ENCODE measurements at regions not wholly inside any gene's neighbourhood (a gene's known extent, or its start where the extent isn't known, plus 50 kb on each side); places are given as distances from the start of the nearest gene placed in this dataset.

DNA sequence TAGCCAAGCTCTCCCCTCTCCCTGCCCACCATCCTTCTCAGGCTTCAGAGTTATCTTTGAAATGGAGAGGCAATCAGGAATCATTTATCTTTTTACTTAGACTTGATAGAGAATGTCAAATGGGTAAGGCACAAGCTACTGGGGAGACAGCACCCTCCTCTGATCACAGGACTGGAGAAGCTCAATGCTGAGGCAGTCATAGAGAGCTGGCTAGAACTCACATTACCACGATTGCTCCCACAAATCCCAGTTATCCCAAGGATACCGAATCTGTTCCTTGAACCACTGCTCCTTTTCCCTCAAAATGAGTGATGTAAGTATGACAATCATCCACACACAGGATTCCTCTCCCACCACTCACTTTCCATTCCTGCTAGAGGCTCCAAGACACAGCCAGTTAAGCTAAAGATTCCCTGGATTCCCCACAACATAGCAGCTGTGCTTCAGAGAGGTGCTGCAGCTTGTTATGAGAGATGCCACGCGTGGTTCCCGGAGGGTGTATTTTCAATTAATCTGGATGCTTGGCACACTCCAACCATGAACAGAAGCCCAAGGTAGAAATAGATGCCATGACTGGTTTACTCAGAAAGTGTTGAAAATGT, 96.2 kb upstream of the VGLL2 start:
- DNase-seq, result no peak

DNA sequence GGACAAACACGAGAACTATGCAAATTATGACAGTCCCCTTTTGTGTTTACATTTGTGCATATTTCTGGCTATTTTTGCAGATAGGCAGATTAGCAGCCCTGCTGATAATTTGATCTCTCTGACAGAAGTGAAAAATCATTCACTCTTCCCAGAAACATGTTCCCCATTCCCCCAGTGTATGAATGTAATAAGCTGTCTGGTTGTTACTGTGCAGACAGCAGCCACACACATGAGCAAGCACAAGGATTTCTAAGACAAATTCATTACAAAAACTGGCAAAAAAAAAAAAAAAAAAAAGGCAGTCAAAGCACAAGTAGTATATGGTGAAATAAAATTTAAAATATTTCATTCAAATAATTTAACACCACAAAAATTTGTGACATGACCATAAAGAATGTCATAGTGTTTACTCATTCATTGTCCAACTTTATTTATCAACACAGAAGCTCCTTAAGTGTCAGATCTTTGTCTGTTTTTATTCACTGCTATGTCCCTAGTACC, 95.5 kb upstream of the VGLL2 start:
- no peak for DNase-seq

DNA sequence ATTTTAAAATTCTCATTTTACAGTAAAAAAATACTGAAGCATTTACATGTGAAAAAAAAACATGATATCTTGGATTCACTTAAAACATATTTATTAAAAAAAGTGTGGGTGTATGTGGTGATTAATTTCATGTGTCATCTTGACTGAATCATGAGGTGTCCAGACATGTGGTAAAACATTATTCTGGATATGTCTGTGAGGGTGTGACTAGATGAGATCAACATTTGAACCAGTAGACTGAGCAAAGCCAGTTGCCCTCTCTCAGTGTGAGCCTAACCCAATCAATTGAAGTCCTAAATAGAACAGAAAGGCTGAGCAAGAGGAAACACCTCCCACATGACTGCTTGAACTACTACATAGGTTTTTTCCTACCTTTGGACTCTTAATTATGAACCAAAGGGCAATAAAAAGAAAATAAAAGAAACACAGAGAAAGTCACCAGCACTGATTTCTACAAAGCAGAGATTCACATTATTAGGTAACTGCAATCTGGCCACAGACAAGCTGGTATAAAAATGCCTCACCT, 90.5 kb upstream of the VGLL2 start:
- DNase-seq, result no peak

DNA sequence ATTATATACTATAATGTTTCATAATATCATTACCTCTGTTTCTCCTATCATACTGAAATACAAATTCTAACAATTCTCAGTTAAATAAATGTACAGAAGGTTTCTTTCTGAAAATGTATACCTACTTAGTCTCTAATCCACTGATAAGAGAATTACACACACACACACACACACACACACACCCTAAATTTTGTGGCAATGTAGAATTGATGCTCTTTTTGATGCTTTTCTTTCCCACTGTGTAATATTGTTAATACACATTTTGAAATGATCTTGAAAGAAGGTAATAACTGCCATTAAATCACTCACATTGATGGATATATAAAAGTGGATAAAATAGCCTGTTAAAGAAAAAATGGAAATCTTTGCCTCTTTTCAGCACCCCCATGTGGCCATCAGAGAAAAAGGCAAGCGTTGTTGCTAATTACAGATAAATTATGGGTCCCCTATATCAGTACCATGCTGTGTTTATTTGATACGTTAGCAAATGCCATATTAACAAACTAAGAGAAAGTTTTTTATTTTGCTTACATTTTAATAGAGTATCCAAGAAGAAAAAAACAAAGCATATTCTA, 76.6 kb upstream of the VGLL2 start:
- DNase-seq, result peak; percentile 57 to 61

DNA sequence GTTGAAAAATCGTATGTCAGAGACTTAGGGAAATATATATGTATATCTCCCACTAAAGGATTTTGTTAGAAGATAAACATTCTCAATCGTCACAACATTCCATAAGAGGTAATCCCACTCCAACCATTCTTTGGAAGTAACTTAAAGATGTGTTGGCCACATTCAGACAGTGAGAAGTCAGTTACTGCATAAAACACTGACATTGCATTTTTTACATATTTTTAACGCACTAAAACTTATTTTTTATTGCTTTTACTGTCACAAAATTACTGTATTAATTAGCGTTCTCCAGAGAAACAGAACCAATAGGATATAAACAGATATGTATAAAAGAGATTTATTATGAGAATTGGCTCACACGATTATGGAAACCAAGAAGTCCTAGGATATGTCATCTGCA, 74.3 kb upstream of the VGLL2 start:
- no peak for DNase-seq

DNA sequence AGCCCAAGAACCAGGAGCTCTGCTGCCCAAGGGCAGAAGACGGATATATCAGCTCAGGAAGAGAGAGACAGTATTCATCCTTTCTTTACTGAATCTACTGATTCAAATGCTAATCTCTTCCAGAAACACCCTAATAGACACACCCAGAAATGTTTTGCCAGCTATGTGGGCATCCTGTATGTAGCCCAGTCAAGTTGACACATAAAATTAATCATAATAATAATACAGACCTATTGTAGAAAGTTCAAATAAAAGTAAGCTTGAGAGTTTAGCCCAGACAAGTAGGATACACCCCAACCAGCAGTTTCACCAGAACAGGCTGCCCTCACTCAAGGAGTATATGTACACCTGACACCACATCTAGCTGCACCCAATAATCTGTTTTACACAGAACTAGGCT, 73.9 kb upstream of the VGLL2 start:
- DNase-seq, result no peak

DNA sequence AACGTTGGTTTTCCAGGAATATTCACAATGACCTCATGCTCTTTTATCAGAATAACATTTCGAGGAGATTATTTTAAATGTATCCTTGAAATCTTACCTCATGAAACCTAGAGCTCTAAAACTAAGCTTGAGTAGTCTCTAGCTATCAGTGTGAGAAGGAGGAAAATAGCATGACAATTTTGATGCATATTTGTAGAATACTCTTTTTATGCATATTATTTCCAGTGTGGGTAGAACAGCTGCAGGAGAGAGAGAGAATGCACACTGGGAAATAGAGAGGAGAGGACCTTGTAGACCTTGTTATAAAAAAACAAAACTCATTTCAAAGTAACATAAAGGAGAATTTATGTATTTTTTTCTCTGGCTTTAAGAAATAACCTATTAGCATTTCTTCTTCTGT, 71.1 kb upstream of the VGLL2 start:
- DNase-seq, result no peak

DNA sequence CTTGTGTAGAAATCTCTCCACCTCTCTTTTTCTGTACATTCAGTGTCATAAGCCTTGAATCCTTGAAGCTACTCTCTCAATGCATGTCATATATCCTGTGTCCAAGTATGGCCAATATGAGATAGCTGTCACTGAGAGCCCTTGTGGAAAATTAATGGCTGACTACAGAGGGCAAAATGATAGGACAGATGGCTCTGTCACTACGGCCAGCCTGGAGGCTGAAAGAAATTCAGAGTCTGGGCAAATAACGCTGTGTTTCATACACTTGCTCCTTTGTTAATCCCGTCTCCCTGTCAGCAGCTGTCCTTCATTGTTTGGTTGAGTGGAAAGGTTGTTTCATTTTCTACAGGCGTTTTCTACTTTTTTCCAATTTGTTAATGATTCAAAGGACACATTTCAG, 70.4 kb upstream of the VGLL2 start:
- DNase-seq, result no peak

DNA sequence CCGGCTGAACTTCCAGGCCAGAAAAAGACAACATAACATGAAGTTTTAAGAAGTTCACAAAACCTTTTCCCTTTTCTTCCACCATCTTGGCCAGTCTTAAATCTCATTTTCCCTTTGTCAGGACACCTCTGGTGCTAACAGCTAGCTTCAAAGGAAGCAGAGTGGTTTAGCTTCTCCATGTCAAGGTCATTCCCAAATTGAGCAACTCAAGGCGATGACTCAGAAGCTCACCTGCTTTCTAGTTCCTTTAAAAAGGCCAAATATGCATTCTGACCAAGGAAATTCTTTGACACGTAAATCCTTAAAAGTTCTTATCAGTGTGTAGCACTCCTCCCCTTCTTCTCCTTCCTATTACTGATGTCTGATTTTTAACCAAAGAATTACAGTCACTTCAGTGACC, 69.6 kb upstream of the VGLL2 start:
- DNase-seq, result no peak

DNA sequence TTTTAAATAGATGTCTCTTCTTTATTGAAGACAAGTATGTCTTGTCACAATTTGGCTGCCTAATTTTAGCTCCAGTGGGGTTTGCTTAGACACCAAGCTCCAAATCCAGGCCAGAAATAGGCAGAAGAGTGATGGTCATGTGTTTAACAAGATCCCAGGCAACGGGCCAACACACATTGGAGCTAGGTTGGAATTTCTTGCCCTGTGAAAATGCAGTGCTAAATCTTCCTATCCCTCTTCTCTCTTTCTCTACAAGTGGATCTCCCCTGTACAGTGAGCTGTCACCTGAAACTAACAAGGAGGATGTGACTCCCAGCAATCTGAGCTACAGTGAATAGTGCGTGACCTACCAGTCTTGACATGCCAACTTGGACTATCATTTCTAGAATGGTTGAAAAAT, 65.3 kb upstream of the VGLL2 start:
- DNase-seq, result no peak

DNA sequence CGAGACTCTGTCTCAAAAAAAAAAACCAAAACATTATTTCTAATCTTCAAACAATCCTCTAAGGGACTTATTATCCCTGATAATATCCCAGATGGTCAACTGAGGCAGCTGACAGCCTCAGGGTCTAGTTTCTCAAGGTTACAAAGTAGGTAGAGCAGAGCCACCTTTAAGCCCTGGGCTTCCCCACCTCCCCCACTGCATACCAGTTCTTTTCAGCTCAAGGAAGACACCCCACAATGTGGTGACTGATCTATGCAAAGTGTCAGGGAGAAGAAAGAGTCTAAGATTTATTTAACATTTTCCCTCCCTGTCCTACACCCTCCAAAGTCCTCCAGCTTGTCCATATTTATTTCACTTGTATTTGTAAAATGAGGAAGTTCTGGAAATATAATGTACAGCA, 60.5 kb upstream of the VGLL2 start:
- peak in 1 of 2 experiments; percentile 6 for DNase-seq

DNA sequence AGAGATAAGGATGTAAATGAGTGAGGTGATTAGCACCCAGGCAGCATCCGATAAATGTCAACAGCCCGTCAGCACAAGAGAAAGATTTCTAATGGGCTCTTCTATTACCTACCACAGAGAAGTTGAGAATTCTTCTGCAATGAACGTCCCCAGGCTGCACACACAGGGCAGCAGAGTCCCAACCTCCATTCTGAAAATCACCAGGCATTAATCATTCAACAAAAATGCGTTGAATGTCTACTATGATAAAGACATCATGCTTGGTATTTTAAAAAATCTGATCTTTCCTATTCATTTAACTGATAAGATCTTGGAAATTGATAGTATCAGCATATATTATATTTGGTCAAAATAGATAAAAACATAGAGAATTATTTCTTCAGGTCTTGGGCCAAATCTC, 59.5 kb upstream of the VGLL2 start:
- no peak for DNase-seq

DNA sequence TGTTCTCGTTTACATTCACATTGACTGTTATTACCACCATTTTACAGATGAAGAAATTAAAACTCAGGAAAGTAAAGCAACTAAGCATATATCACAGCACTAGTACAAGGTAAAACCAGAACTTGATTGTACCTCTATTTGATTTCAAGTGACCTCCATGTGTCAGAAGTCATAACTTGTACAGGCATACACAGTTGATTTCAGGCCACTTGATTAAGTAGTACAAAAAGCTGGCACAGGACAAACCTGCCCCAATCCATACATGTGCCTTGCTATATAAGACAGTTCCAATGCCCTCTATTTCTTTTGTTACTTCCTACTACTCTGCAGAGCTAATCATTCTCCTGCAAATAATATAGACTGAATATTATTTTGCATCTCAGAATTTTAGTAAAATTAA, 58.8 kb upstream of the VGLL2 start:
- DNase-seq, result no peak

DNA sequence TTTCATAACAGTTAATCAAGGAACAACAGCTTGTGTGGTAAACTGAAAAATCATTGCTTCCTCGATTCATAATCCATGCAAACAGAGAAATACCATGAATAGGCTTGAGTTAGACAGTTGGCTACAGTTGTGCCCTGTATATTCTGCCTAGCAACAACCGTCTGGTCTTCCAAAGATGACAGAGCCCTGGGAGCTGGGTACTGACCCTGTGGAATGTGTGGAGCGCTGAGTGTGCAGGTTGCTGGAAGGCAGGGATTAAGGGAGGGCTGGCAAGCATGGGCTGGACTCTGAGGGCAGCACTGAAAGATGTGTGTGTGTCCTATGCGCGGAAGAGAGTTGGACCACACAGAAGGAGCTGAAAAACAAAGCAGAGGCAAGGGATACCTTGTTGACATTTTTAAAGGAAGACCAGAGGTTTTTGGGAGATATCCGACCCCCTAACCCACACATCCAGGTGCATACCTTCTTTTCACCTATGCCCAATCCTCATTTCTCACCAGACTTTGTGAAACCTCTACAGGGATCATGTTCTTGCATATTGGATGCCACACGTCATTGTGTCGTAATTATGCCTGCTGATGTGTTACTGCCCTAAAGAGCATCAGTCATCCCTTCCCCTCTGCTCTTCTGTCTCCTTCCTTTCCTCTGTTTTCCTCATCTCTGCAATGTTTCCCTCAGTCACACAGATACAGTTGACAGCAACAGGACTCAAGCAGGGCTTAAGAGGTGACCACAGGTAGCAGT, 58.2 kb upstream of the VGLL2 start:
- DNase-seq, result no peak

DNA sequence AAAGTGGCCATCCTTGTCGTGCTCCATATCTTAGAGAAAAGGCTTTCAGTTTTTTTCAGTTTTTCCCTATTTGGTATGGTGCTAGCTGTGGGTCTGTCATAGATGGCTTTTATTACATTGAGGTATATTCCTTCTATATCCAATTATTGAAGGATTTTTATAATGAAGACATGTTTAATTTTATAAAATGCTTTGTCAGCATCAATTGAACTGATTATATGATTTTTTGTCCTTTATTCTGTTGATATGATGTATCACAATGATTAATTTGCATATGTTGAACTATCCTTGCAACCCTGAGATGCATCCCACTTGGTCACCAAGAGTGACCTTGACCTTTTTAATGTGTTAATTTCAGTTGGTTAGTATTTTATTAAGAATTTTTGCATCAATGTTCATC, 55.1 kb upstream of the VGLL2 start:
- no peak for DNase-seq

DNA sequence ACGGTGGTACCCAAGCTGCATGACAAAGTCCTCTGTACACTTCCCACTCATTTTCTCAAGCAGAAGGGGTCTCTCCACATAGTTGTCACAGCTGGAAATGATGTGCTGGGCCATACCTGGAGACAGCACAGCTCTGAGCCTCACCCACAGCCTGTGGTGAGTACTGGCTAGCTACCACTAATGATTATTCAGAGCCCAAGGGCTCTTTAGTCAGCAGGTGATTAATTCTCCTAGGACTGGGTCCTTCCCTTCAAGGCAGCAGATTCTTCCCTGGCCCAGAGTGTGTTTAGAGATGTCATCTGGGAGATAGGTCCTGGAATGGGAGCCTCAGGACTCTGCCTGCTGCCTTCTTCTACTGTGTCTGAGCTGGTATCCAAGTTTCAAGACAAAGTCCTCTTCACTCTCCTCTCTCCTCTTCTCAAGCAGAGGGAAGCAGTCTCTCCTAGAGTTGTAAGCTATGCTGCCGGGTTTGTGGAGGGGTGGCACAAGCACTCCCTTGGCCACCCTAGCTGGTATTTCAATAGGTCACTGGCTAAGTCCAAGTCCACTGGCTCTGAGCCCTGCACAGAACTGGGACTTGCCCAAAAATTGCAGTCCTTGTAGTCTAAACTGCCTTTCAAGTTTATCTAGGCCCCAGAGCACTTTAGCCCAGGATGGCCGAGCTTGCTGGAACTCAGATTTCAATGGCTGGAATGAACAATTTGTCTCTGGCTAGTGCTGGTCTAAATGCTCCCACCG, 49.8 kb upstream of the VGLL2 start:
- DNase-seq, result no peak
